ENCODE measurements at regions not wholly inside any gene's neighbourhood (a gene's known extent, or its start where the extent isn't known, plus 50 kb on each side); places are given as distances from the start of the nearest gene placed in this dataset.

DNA sequence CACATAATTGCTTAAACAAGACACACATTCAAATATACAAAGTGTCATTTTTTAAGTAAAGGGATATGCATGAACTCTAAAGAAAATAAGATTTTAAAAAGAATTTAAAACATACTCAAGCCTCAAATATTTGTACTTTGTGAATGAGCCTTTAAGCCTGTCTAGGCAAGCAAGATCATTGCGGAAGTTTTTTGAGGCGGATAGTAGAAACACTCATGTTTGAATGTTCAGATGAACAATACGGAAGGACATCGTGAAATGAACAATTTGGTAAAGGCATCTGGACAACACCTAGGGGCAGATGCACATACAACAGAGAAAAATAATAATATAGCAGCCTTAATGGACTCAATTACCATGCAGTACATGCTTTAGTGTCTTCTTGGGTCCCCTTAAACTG, 928.9 kb downstream of the TFAP2A start:
- no peak overlapping the region for H3K4me3 ChIP-seq (ENCODE audit: low read length)
- DNase-seq (ENCODE audit: low read depth), result no peak
- TF ChIP-seq, protein P1, sequence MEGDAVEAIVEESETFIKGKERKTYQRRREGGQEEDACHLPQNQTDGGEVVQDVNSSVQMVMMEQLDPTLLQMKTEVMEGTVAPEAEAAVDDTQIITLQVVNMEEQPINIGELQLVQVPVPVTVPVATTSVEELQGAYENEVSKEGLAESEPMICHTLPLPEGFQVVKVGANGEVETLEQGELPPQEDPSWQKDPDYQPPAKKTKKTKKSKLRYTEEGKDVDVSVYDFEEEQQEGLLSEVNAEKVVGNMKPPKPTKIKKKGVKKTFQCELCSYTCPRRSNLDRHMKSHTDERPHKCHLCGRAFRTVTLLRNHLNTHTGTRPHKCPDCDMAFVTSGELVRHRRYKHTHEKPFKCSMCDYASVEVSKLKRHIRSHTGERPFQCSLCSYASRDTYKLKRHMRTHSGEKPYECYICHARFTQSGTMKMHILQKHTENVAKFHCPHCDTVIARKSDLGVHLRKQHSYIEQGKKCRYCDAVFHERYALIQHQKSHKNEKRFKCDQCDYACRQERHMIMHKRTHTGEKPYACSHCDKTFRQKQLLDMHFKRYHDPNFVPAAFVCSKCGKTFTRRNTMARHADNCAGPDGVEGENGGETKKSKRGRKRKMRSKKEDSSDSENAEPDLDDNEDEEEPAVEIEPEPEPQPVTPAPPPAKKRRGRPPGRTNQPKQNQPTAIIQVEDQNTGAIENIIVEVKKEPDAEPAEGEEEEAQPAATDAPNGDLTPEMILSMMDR (conservative IDR thresholded peaks at IDR 0.05; ENCODE audit: low read length), result no peak

DNA sequence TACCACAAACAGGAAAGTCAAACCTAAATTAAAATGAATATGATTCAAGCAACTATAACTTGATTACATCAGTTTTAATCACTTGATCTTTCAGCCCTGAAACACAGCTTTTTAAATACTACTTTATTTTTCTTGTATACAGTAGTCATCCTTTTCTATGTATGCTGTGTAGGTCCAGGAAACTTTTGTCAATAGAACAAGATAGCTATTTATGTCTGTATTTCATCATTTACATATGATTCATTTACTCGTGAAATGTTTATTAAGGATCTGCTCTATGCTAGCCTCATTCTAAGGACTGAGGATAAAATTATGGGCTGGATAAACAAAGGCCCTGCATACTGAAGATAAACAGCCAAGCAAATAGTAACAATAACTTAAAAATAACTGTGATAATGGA, 930.2 kb downstream of the TFAP2A start:
- no peak overlapping the region for H3K4me3 ChIP-seq (ENCODE audit: low read length)
- DNase-seq (ENCODE audit: low read depth), result no peak
- TF ChIP-seq, protein P1 (conservative IDR thresholded peaks at IDR 0.05; ENCODE audit: low read length), result no peak

DNA sequence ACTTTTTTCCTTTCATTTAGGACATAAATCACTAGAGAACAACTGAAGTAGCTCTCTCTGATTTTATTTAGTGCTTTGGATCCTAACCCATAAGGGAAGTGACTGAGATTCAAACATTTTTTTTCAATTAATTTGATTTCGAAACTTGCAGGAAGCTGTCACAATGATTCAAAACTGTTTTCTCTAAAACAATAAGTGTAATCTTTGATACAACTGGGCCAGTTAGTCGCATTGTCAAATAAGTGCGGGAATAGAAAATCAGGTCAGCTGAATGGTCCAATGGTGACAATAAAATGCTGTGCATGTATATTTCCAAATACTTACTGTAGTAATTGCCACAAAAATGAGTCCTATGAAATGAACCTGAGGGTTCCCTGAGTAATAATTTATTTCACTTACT, 930.8 kb downstream of the TFAP2A start:
- TF ChIP-seq, protein P1 (conservative IDR thresholded peaks at IDR 0.05; ENCODE audit: low read length), result no peak
- no peak overlapping the region for H3K4me3 ChIP-seq (ENCODE audit: low read length)

DNA sequence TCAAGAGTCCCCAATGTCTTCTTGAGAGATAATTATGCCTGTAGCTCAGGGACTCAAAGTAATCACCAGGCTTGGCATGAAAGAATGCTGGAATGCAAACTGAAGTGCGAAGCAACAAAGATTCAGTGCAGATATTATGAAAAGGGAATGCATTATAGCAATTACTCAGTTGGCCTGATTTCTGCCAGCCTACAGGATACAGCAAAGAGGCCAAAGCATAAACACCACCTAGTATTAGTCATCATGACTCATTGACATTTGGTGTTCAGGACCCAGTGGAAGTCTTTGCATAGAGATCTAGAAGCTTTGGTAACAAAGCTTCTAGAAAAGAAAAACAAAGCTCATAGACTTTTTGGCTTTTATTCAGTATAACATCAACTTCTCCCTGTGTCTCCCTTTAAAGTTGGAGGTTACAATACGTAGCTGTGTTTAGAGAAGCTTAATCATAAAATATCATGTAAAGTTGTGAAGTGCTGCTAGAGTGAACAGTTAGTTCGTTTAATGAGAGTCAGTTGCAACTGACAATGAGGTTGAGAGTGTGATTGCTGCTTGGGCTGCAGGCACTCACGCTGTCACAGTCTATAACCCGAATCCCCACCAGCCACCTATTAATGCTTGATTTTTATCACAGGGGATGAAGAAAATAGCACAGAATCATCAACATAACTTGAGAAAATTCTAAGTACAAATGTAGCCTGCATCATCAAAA, 932.7 kb downstream of the TFAP2A start:
- H3K4me3 ChIP-seq (ENCODE audit: low read length), result no peak overlapping the region
- TF ChIP-seq, protein P1 (conservative IDR thresholded peaks at IDR 0.05; ENCODE audit: low read length), result no peak
- DNase-seq (ENCODE audit: low read depth), result peak; percentile 95

More for the DNA sequence above, 930.8 kb downstream of the TFAP2A start:
- peak; percentile 86 for DNase-seq (ENCODE audit: low read depth)

DNA sequence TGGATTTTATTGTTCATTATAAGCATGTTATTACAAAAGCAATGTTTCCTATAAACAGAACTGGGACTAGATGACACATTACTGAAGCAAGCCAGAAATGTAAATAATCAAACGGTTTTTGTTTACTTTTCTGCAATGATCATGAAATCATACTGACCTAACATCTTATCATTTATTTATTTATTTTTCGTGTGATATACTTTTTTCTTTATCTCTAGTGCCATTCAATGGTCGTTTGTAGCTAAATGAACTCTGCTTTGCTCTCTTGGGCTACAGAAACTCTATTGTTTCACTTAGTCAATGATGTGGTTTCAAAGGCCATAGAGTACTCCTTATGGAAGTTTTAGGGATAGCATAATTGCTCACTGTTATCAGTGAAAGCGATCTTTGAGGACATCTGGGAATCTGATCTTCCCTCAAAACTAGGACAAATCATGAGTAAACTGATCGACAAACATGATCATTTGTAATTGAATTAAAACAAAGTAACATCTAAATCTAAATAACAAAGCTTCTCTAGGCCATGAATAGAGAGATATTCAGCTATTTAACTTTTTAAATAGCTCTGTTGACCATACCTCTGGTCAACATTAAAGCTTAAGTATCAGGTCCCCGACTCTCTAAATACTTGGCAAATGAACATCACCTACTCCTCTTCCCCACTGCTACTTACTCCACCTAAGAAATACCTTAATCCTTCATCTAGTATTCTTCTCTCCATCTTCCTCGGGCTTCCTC, 933.4 kb downstream of the TFAP2A start:
- DNase-seq (ENCODE audit: low read depth), result no peak
- no peak overlapping the region for H3K4me3 ChIP-seq (ENCODE audit: low read length)
- TF ChIP-seq, protein P1 (conservative IDR thresholded peaks at IDR 0.05; ENCODE audit: low read length), result no peak

DNA sequence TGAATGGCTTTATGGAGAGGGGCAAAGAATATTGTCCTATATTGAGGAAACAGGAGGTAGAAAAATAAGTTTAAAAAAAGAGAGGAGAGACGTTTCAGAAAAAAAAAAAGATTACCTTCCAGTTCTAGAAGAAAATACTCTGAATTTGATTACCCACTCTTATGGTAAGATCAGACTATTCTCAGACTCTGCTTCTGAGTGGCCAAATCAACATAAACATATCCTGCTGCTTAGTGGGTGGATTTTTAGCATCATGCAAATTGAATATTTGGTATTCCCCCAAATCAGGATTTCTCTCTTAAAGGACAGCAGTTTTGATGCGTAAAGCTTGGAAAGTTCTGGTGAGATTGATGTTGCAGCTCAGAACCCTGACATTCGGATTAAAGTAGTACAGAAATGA, 946.6 kb downstream of the TFAP2A start:
- TF ChIP-seq, protein P1 (conservative IDR thresholded peaks at IDR 0.05; ENCODE audit: low read length), result no peak
- H3K4me3 ChIP-seq (ENCODE audit: low read length), result no peak overlapping the region
- DNase-seq (ENCODE audit: low read depth), result no peak

DNA sequence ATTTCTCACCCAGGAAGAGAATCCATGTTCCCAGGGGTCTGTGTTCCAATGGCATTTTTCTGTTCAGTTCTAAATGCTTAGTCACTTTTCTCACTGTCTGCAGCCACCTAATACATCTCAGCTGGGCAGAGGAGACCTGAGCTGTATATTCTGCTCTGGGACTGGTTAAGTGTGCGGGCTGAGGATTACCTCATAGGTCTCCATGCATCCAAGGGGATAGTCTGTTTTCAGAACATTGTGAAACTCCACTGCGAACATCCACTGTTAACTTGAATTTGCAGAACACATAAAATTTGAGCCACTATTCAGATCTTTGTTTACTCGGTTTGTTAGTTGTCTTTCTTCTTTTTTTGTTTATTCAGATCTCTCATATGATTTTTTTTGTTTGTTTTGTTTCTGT, 947.1 kb downstream of the TFAP2A start:
- TF ChIP-seq, protein P1 (conservative IDR thresholded peaks at IDR 0.05; ENCODE audit: low read length), result no peak
- H3K4me3 ChIP-seq (ENCODE audit: low read length), result no peak overlapping the region
- DNase-seq (ENCODE audit: low read depth), result peak; percentile 83

Data from AG10803 (cell line).